Smooth muscle cell (in vitro differentiated cells): ENCODE measurements at regions not wholly inside any gene's neighbourhood (a gene's known extent, or its start where the extent isn't known, plus 50 kb on each side); places are given as distances from the start of the nearest gene placed in this dataset.

Source experiments
- DNase-seq: peaks from one replicate; lab custom pipeline; 2025; ENCODE audit not compliant: unreplicated experiment; lab: John Stamatoyannopoulos, UW
- H2AFZ ChIP-seq: fragments of 200-600 bp; sonication (generic); 2 replicates; pipeline ENCODE4 v1.6.0; 2016; ENCODE audit warnings: antibody characterized with exemption, low read depth, mild to moderate bottlenecking
- H3F3A ChIP-seq: fragments of 200-600 bp; sonication (generic); 2 replicates; pipeline ENCODE4 v1.6.0; 2017; ENCODE audit warnings: antibody characterized with exemption, low read depth
- H3K27ac ChIP-seq: fragments of 200-600 bp; sonication (generic); 2 replicates; pipeline ENCODE4 v1.5.1; 2016; ENCODE audit warnings: low read depth, mild to moderate bottlenecking
- H3K27me3 ChIP-seq: fragments of 200-600 bp; sonication (generic); 2 replicates; pipeline ENCODE4 v1.6.1; 2016; ENCODE audit warnings: low read depth, mild to moderate bottlenecking
- H3K36me3 ChIP-seq: fragments of 200-600 bp; sonication (generic); 2 replicates; pipeline ENCODE4 v1.5.1; 2016; ENCODE audit warnings: low read depth
- H3K4me1 ChIP-seq: fragments of 200-600 bp; sonication (generic); 2 replicates; pipeline ENCODE4 v1.5.1; 2016; ENCODE audit warnings: low read depth
- H3K4me2 ChIP-seq: fragments of 200-600 bp; sonication (generic); 2 replicates; pipeline ENCODE4 v1.6.0; 2016; ENCODE audit warnings: mild to moderate bottlenecking
- H3K4me3 ChIP-seq: fragments of 200-600 bp; sonication (generic); 2 replicates; pipeline ENCODE4 v1.5.1; 2016; ENCODE audit warnings: mild to moderate bottlenecking
- H3K79me2 ChIP-seq: fragments of 200-600 bp; sonication (generic); 2 replicates; pipeline ENCODE4 v1.6.0; 2016; ENCODE audit warnings: low read depth, mild to moderate bottlenecking
- H3K9ac ChIP-seq: fragments of 200-600 bp; sonication (generic); 2 replicates; pipeline ENCODE4 v1.6.0; 2016; ENCODE audit warnings: low read depth
- H3K9me3 ChIP-seq: fragments of 200-600 bp; sonication (generic); replicated peaks from 2 replicates; pipeline ENCODE4 v1.5.1; 2016; ENCODE audit warnings: low read depth
- H4K20me1 ChIP-seq: fragments of 200-600 bp; sonication (generic); 2 replicates; pipeline ENCODE4 v1.6.0; 2016; ENCODE audit warnings: low read depth
- WGBS: methylation state at CpG from one replicate; pipeline ENCODE4 v1.1.7; 2016; ENCODE audit warnings: low lambda C conversion rate; 5-methylcytosine and 5-hydroxymethylcytosine counted together
- TF ChIP-seq, protein P1 (sequence below): fragments of 200-600 bp; sonication (generic); IDR thresholded peaks from 2 replicates; pipeline ENCODE4 v1.5.1; 2017; ENCODE audit warnings: borderline replicate concordance, mild to moderate bottlenecking, antibody characterized with exemption; ENCODE audit not compliant: insufficient read depth, poor library complexity, severe bottlenecking

DNA sequence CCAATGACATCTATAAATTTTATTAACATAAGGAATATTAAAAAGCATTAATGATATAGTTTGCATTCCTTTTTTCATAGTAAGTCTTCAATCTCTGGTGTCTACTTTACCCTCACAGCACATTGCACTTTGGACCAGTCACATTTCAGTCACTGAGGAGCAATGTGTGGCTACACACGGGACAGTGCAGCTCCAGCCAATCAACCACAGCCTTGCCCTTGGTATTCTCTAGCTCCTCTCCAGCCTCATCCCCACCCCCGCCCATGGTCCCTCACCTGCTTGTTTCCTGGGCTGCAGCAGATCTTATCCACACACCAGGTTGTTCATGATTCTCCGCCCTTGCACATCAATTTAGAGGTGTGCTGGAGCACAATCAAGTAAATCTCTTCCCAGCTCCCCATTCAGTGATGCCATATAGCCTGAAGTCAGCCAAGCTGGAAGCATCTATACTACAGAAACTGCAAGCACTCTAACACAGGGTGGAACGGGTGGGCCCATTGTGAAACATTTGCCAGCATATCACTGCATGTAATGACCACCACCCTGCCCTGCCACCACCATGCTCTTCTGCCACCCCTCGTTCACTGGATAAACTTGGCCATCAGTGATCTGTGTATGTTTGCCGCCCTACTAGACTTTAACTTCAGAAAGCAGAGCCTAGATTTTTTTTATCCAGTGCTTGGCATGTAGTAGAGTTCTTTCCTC is 93.0 kb upstream of the SLC44A3 start:
- Histone ChIP-seq H3K9ac (peak overlapping the region; percentile 2), H2AFZ (no peak overlapping the region), H4K20me1 (no peaks in the 10 kb centered on the region), H3K4me3 (no peak overlapping the region), H3K9me3 (no peaks in the 10 kb centered on the region), H3K4me2 (peak overlapping the region; percentile 42), H3K27ac (peak overlapping the region; percentile 90), H3K36me3 (no peaks in the 10 kb centered on the region), H3K27me3 (no peaks in the 10 kb centered on the region), H3K79me2 (no peaks in the 10 kb centered on the region), H3K4me1 (peaks cover 11% of the 10 kb centered on the region), H3F3A (peaks cover 16% of the 10 kb centered on the region)
- TF ChIP-seq, protein P1, sequence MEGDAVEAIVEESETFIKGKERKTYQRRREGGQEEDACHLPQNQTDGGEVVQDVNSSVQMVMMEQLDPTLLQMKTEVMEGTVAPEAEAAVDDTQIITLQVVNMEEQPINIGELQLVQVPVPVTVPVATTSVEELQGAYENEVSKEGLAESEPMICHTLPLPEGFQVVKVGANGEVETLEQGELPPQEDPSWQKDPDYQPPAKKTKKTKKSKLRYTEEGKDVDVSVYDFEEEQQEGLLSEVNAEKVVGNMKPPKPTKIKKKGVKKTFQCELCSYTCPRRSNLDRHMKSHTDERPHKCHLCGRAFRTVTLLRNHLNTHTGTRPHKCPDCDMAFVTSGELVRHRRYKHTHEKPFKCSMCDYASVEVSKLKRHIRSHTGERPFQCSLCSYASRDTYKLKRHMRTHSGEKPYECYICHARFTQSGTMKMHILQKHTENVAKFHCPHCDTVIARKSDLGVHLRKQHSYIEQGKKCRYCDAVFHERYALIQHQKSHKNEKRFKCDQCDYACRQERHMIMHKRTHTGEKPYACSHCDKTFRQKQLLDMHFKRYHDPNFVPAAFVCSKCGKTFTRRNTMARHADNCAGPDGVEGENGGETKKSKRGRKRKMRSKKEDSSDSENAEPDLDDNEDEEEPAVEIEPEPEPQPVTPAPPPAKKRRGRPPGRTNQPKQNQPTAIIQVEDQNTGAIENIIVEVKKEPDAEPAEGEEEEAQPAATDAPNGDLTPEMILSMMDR, result no peak
- WGBS, result 67% methylated on average over 6 of the region's 6 CpGs
- DNase-seq, result no peak

GRCh38 chr1:94725566-94725965 is 94.6 kb upstream of the SLC44A3 start:
- peaks cover 11% of the 10 kb centered on the region for H3K4me1 ChIP-seq
- H4K20me1 ChIP-seq, result no peaks in the 10 kb centered on the region
- TF ChIP-seq, protein P1, result no peak
- H3K79me2 ChIP-seq, result no peaks in the 10 kb centered on the region
- DNase-seq, result no peak
- H3K9me3 ChIP-seq, result no peaks in the 10 kb centered on the region
- H3K27ac ChIP-seq, result peak overlapping the region; percentile 90
- H3K27me3 ChIP-seq, result no peaks in the 10 kb centered on the region
- WGBS, result 49% methylated on average over 3 of the region's 3 CpGs
- peak overlapping the region; percentile 42 for H3K4me2 ChIP-seq
- H3K9ac ChIP-seq, result peak overlapping the region; percentile 62
- no peak overlapping the region for H2AFZ ChIP-seq
- no peak overlapping the region for H3K4me3 ChIP-seq
- H3F3A ChIP-seq, result peaks cover 11% of the 10 kb centered on the region
- H3K36me3 ChIP-seq, result no peaks in the 10 kb centered on the region

- peaks cover 11% of the 10 kb centered on the region for H3K4me1 ChIP-seq
- DNase-seq, result no peak
- H3K79me2 ChIP-seq, result no peaks in the 10 kb centered on the region
- H3K27ac ChIP-seq, result peak overlapping the region; percentile 90
- TF ChIP-seq, protein P1, result no peak
- H3F3A ChIP-seq, result peaks cover 11% of the 10 kb centered on the region
- WGBS, result 48% methylated on average over 6 of the region's 6 CpGs
- H3K9me3 ChIP-seq, result no peaks in the 10 kb centered on the region
- no peak overlapping the region for H3K4me3 ChIP-seq
- H4K20me1 ChIP-seq, result no peaks in the 10 kb centered on the region
- no peak overlapping the region for H3K4me2 ChIP-seq
- H2AFZ ChIP-seq, result no peak overlapping the region
- no peak overlapping the region for H3K9ac ChIP-seq
- no peaks in the 10 kb centered on the region for H3K36me3 ChIP-seq
- H3K27me3 ChIP-seq, result no peaks in the 10 kb centered on the region
Measured at GRCh38 chr1:94723894-94724293, 96.3 kb upstream of the SLC44A3 start.

DNA sequence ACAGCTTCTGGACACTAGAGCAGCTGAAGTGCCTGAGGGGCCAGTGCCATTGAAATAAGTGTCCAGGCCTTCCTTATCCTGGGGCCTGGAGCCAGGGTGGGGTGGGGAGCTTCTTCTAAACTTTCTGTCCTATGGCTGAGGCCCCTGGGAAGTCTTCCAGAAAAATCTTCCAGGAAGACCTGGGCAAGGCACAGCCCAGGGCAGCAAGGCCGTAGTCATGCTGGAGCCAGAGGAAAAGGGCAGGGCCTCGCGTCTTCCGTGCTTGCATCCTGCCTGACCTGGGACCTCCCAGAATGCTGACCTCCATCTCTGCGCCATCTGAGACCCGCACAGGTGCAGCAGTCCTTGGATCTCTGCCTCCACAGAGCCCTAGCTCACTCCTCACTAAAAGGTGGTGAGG is 96.7 kb upstream of the SLC44A3 start:
- H3K9ac ChIP-seq, result no peak overlapping the region
- no peak overlapping the region for H3K4me2 ChIP-seq
- TF ChIP-seq, protein P1, result no peak
- no peaks in the 10 kb centered on the region for H3K9me3 ChIP-seq
- H3K4me3 ChIP-seq, result no peak overlapping the region
- H2AFZ ChIP-seq, result no peak overlapping the region
- H3F3A ChIP-seq, result peaks cover 10% of the 10 kb centered on the region
- no peaks in the 10 kb centered on the region for H3K27me3 ChIP-seq
- DNase-seq, result no peak
- H3K27ac ChIP-seq, result peak overlapping the region; percentile 32
- WGBS, result 94% methylated on average over 6 of the region's 6 CpGs
- H3K36me3 ChIP-seq, result no peaks in the 10 kb centered on the region
- no peaks in the 10 kb centered on the region for H4K20me1 ChIP-seq
- no peaks in the 10 kb centered on the region for H3K79me2 ChIP-seq
- H3K4me1 ChIP-seq, result peaks cover 11% of the 10 kb centered on the region
